HepG2 (cell line): ENCODE measurements at regions not wholly inside any gene's neighbourhood (a gene's known extent, or its start where the extent isn't known, plus 50 kb on each side); places are given as distances from the start of the nearest gene placed in this dataset.

Experiments used
- ATAC-seq: fragments of 200-7000 bp; cut with Tn5 transposase; 3 replicates; pipeline ENCODE4 v1.9.1; 2020; ENCODE audit warnings: mild to moderate bottlenecking, moderate library complexity
- BruUV-seq: library from RNA; stranded (reverse); fragments of 400-500 nt; replicated peaks from 2 replicates; lab custom pipeline; 2021; lab: Mats Ljungman, UMichigan
- CTCF ChIA-PET: fragments of 300-600 bp; formaldehyde crosslinking; extraction: SDS; loops from one replicate; lab custom pipeline; 2021; ENCODE audit warnings: low total read pairs, inconsistent platforms, low intra/inter-chr PET ratio; lab: Yijun Ruan, JAX
- POLR2A ChIA-PET: fragments of 350-600 bp; sonication (Branson Sonifier 250); formaldehyde crosslinking; loops from one replicate; lab custom pipeline; 2020; ENCODE audit warnings: antibody characterized with exemption, inconsistent platforms; lab: Yijun Ruan, JAX
- DNase-seq: peaks from one replicate; pipeline ENCODE4 v3.0.0-alpha.2; 2015; ENCODE audit warnings: low spot score
- FAIRE-seq: peaks from 3 replicates; lab custom pipeline; 2011; peaks lifted over from hg19 to GRCh38; lab: Jason Lieb, UNC
- H2AFZ ChIP-seq: one replicate; pipeline ENCODE4 v1.6.1; 2011; ENCODE audit warnings: low read length, inconsistent platforms
- H3K27ac ChIP-seq: fragments of 300-600 bp; 3 replicates; pipeline ENCODE4 v1.8.0; 2011; ENCODE audit warnings: mixed run types, mild to moderate bottlenecking, mixed read lengths, low read length, inconsistent platforms; ENCODE audit not compliant: insufficient read depth; ENCODE audit errors: extremely low read length
- H3K27me3 ChIP-seq, 2 experiments: fragments of 200-600 bp in 1 of 2; 2 replicates in 1 of 2; 3 replicates in 1 of 2; pipeline versions ENCODE4 v1.6.0 to v1.8.0; 2011; ENCODE audit warnings: low read length in 2 of 2, mild to moderate bottlenecking in 2 of 2, moderate library complexity in 2 of 2, inconsistent platforms in 1 of 2; ENCODE audit not compliant: insufficient read depth in 2 of 2, control insufficient read depth in 1 of 2
- H3K36me3 ChIP-seq, 2 experiments: fragments of 200-600 bp in 1 of 2; replicated peaks in 1 of 2; 2 replicates in 1 of 2; 3 replicates in 1 of 2; pipeline versions ENCODE4 v1.5.1 to v1.8.0; 2011; ENCODE audit warnings: low read length in 2 of 2, inconsistent platforms in 1 of 2; ENCODE audit not compliant: insufficient read depth in 2 of 2, control insufficient read depth in 1 of 2
- H3K4me1 ChIP-seq: 2 replicates; pipeline ENCODE4 v1.5.1; 2012; ENCODE audit warnings: low read length, inconsistent platforms; ENCODE audit not compliant: insufficient read depth
- H3K4me2 ChIP-seq: 2 replicates; pipeline ENCODE4 v1.6.0; 2011; ENCODE audit warnings: low read depth, low read length, inconsistent platforms
- H3K4me3 ChIP-seq, 3 experiments: fragments of 200-600 bp in 1 of 3; sonication (generic), shearing (Covaris generic) in 1 of 3; replicated peaks in 1 of 3; 2 replicates each; pipeline ENCODE4 v1.5.1; 2011 to 2016; ENCODE audit warnings: low read length in 3 of 3, inconsistent platforms in 2 of 3, low read depth in 2 of 3, mild to moderate bottlenecking in 2 of 3, control low read depth in 1 of 3, mixed read lengths in 1 of 3; ENCODE audit not compliant: insufficient read depth in 1 of 3
- H3K79me2 ChIP-seq: one replicate; pipeline ENCODE4 v1.6.1; 2011; ENCODE audit warnings: low read length, inconsistent platforms; ENCODE audit not compliant: insufficient read depth
- H3K9ac ChIP-seq: 2 replicates; pipeline ENCODE4 v1.6.0; 2011; ENCODE audit warnings: mild to moderate bottlenecking, low read depth, low read length, inconsistent platforms; ENCODE audit not compliant: insufficient read depth
- H3K9me3 ChIP-seq: 2 replicates; pipeline ENCODE4 v1.5.1; 2012; ENCODE audit warnings: mild to moderate bottlenecking, low read length
- H4K20me1 ChIP-seq: 2 replicates; pipeline ENCODE4 v1.6.0; 2011; ENCODE audit warnings: inconsistent platforms, mild to moderate bottlenecking, low read length, moderate library complexity; ENCODE audit not compliant: insufficient read depth
- DR1 ChIP-seq: sonication (generic); formaldehyde crosslinking; IDR thresholded peaks from 2 replicates; pipeline ENCODE4 v1.8.0; 2021; ENCODE audit warnings: mild to moderate bottlenecking, missing genetic modification reagents, inconsistent platforms
- ELF1 ChIP-seq: sonication (generic); formaldehyde crosslinking; IDR thresholded peaks from 2 replicates; pipeline ENCODE4 v1.4.0; 2020; ENCODE audit warnings: missing genetic modification reagents
- HNF4A ChIP-seq: sonication (generic); formaldehyde crosslinking; IDR thresholded peaks from 2 replicates; pipeline ENCODE4 v1.4.0; 2020; ENCODE audit warnings: missing genetic modification reagents
- KAT2B ChIP-seq: fragments of 150-350 bp; IDR thresholded peaks from 2 replicates; pipeline ENCODE4 v1.6.1; 2014; ENCODE audit warnings: low read depth, low read length, borderline replicate concordance
- KMT2A ChIP-seq: sonication (generic); formaldehyde crosslinking; IDR thresholded peaks from 2 replicates; pipeline ENCODE4 v1.4.0; 2020; ENCODE audit warnings: missing genetic modification reagents
- MXI1 ChIP-seq: IDR thresholded peaks from 3 replicates; pipeline ENCODE4 v1.6.1; 2012; ENCODE audit warnings: low read depth, low read length, inconsistent platforms, borderline replicate concordance
- NFRKB ChIP-seq: fragments of 450-650 bp; IDR thresholded peaks from 2 replicates; pipeline ENCODE4 v1.6.1; 2017
- PITX1 ChIP-seq: sonication (generic); formaldehyde crosslinking; IDR thresholded peaks from 2 replicates; pipeline ENCODE4 v1.5.1; 2020; ENCODE audit warnings: mild to moderate bottlenecking, missing genetic modification reagents
- RARG ChIP-seq: sonication (generic); formaldehyde crosslinking; IDR thresholded peaks from 2 replicates; pipeline ENCODE4 v1.4.0; 2020; ENCODE audit warnings: low read depth, mild to moderate bottlenecking, missing genetic modification reagents
- SNAI1 ChIP-seq: sonication (generic); formaldehyde crosslinking; IDR thresholded peaks from 2 replicates; pipeline ENCODE4 v1.5.0; 2020; ENCODE audit warnings: mild to moderate bottlenecking, missing genetic modification reagents, borderline replicate concordance
- SP140L ChIP-seq: sonication (generic); formaldehyde crosslinking; IDR thresholded peaks from 2 replicates; pipeline ENCODE4 v1.4.0; 2020; ENCODE audit warnings: missing genetic modification reagents, borderline replicate concordance
- TERF1 ChIP-seq: sonication (generic); formaldehyde crosslinking; IDR thresholded peaks from 2 replicates; pipeline ENCODE4 v1.8.0; 2022; ENCODE audit warnings: mild to moderate bottlenecking, missing genetic modification reagents, moderate library complexity
- ZBTB21 ChIP-seq: sonication (generic); formaldehyde crosslinking; IDR thresholded peaks from 2 replicates; pipeline ENCODE4 v1.4.0; 2020; ENCODE audit warnings: missing genetic modification reagents
- ZBTB8A ChIP-seq: sonication (generic); formaldehyde crosslinking; IDR thresholded peaks from 2 replicates; pipeline ENCODE4 v1.4.0; 2020; ENCODE audit warnings: mild to moderate bottlenecking, low read depth, missing genetic modification reagents, borderline replicate concordance
- ZNF547 ChIP-seq: sonication (generic); formaldehyde crosslinking; IDR thresholded peaks from 2 replicates; pipeline ENCODE4 v1.5.1; 2020; ENCODE audit warnings: mild to moderate bottlenecking, missing genetic modification reagents
- ZNF709 ChIP-seq: sonication (generic); formaldehyde crosslinking; IDR thresholded peaks from 2 replicates; pipeline ENCODE4 v1.5.0; 2020; ENCODE audit warnings: mild to moderate bottlenecking, missing genetic modification reagents
- ZNF747 ChIP-seq: sonication (generic); formaldehyde crosslinking; IDR thresholded peaks from 2 replicates; pipeline ENCODE4 v1.8.1; 2023; ENCODE audit warnings: missing genetic modification reagents, mild to moderate bottlenecking, borderline replicate concordance
- ZNF883 ChIP-seq: sonication (generic); formaldehyde crosslinking; IDR thresholded peaks from 2 replicates; pipeline ENCODE4 v1.5.1; 2020; ENCODE audit warnings: mild to moderate bottlenecking, missing genetic modification reagents; ENCODE audit errors: not compliant biosample characterization
- WGBS: methylation state at CpG from one replicate; pipeline ENCODE4 v1.1.6; 2017; ENCODE audit warnings: low lambda C conversion rate; 5-methylcytosine and 5-hydroxymethylcytosine counted together
- in situ Hi-C: cut with HindIII; loops from 2 replicates; pipeline ENCODE4 v1.10.0; 2017; ENCODE audit warnings: low pct_unique_long_range_greater_than_20kb; ENCODE audit not compliant: extremely low pct_ligation_motif_present
- intact Hi-C: fragments of 100-400 bp; cut with micrococcal nuclease; formaldehyde crosslinking; loops from one replicate; pipeline ENCODE4 v1.10.0; 2022; ENCODE audit not compliant: unreplicated experiment
- TF ChIP-seq, protein P1 (sequence below): sonication (generic); formaldehyde crosslinking; IDR thresholded peaks from 2 replicates; pipeline ENCODE4 v1.5.0; 2020; ENCODE audit warnings: missing genetic modification reagents, mild to moderate bottlenecking, borderline replicate concordance
- TF ChIP-seq, protein P2 (sequence below): IDR thresholded peaks from 2 replicates; pipeline ENCODE4 v1.6.1; 2016; ENCODE audit warnings: mild to moderate bottlenecking, missing biosample characterization, missing genetic modification reagents

GRCh38 chr1:188763541-188763940 is 1714.1 kb downstream of the BRINP3 start:
- no peaks in the 10 kb centered on the region for H3K79me2 ChIP-seq
- H3K4me3 ChIP-seq = no peak overlapping the region
- intact Hi-C loops (no loop called here), in situ Hi-C loops (no loop called here)
- H2AFZ ChIP-seq = no peak overlapping the region
- no peak for ATAC-seq
- no peak for FAIRE-seq
- no peaks in the 10 kb centered on the region for H3K27me3 ChIP-seq
- DNase-seq = no peak
- WGBS = 1% methylated on average over 3 of the region's 3 CpGs
- H3K9ac ChIP-seq = no peak overlapping the region
- no peak for TF ChIP-seq ZNF747 (CRISPR knock-in tag)
- TF ChIP-seq, protein P1, sequence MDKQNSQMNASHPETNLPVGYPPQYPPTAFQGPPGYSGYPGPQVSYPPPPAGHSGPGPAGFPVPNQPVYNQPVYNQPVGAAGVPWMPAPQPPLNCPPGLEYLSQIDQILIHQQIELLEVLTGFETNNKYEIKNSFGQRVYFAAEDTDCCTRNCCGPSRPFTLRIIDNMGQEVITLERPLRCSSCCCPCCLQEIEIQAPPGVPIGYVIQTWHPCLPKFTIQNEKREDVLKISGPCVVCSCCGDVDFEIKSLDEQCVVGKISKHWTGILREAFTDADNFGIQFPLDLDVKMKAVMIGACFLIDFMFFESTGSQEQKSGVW (CRISPR knock-in tag) = no peak
- no peak for TF ChIP-seq ELF1 (CRISPR knock-in tag)
- no peaks in the 10 kb centered on the region; the same call in 1 of the 2 replicates for H3K9me3 ChIP-seq
- no peak overlapping the region for H3K4me2 ChIP-seq
- POLR2A ChIA-PET = no interaction called here
- H4K20me1 ChIP-seq = no peaks in the 10 kb centered on the region
- no TSS peak for BruUV-seq
- no peaks in the 10 kb centered on the region for H3K36me3 ChIP-seq
- no peak overlapping the region for H3K27ac ChIP-seq
- CTCF ChIA-PET = no interaction called here
- no peaks in the 10 kb centered on the region for H3K4me1 ChIP-seq

DNA sequence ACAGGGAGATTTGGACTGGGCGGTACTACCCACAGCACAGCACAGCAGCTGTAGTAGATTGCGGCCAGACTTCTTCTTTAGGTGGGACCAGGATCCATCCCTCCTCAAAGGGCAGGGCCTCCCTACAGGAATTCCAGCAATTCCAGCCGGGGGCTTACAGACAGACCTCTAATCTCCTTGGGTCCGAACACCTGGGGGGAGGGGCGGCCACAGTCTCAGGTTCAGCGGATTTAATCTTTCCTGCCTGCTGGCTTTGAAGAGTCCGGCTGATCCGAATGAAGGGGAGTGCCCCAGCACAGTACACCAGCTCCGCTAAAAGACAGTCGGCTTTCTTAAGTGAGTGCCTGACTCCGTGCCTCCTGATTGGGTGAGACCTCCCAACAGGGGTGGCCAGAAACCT is 1708.5 kb downstream of the BRINP3 start:
- peaks cover 9% of the 10 kb centered on the region for H3K9me3 ChIP-seq
- no peaks in the 10 kb centered on the region; a peak in 1 of 5 replicates for H3K27me3 ChIP-seq
- ChIA-PET CTCF (no interaction called here), POLR2A (no interaction called here)
- intact Hi-C loops = no loop called here
- WGBS = 60% methylated on average over 1 of the region's 11 CpGs
- TF ChIP-seq SP140L (CRISPR knock-in tag) (no peak), TERF1 (CRISPR knock-in tag) (no peak), SNAI1 (CRISPR knock-in tag) (no peak), ZNF709 (CRISPR knock-in tag) (no peak), ZNF547 (no peak), ZNF883 (CRISPR knock-in tag) (no peak), MXI1 (no peak), NFRKB (no peak), HNF4A (CRISPR knock-in tag) (no peak), RARG (CRISPR knock-in tag) (no peak), KMT2A (no peak), PITX1 (CRISPR knock-in tag) (no peak), KAT2B (no peak), DR1 (CRISPR knock-in tag) (no peak), ZBTB8A (CRISPR knock-in tag) (no peak), ZBTB21 (CRISPR knock-in tag) (no peak)
- TF ChIP-seq, protein P2, sequence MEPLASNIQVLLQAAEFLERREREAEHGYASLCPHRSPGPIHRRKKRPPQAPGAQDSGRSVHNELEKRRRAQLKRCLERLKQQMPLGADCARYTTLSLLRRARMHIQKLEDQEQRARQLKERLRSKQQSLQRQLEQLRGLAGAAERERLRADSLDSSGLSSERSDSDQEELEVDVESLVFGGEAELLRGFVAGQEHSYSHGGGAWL (CRISPR knock-in tag) = no peak
- no peak overlapping the region for H3K4me2 ChIP-seq
- no peak overlapping the region for H3K9ac ChIP-seq
- in situ Hi-C loops = no loop called here
- BruUV-seq = no TSS peak
- no peak overlapping the region for H3K4me3 ChIP-seq
- FAIRE-seq (no peak), ATAC-seq (no peak), DNase-seq (no peak)
- no peaks in the 10 kb centered on the region for H3K79me2 ChIP-seq
- no peaks in the 10 kb centered on the region for H4K20me1 ChIP-seq
- no peaks in the 10 kb centered on the region for H3K4me1 ChIP-seq
- H3K27ac ChIP-seq = no peak overlapping the region
- no peak overlapping the region for H2AFZ ChIP-seq
- H3K36me3 ChIP-seq = no peaks in the 10 kb centered on the region
